ENCODE measurements at regions not wholly inside any gene's neighbourhood (a gene's known extent, or its start where the extent isn't known, plus 50 kb on each side); places are given as distances from the start of the nearest gene placed in this dataset.

GRCh38 chr21:34003428-34003827 is 70.0 kb upstream of the MRPS6 start:
- Histone ChIP-seq H3K27me3 (ENCODE audit: insufficient read depth, low read depth) (no peaks in the 10 kb centered on the region), H3K27ac (no peak overlapping the region), H3F3A (ENCODE audit: insufficient read depth, low read depth) (no peaks in the 10 kb centered on the region), H3K4me3 (no peak overlapping the region), H3K4me1 (replicated peaks; ENCODE audit: insufficient read depth) (no peaks in the 10 kb centered on the region), H3K9me2 (ENCODE audit: insufficient read depth) (no peaks in the 10 kb centered on the region), H3K9me3 (ENCODE audit: insufficient read depth, low read depth) (no peaks in the 10 kb centered on the region), H3K79me2 (ENCODE audit: low read depth) (no peaks in the 10 kb centered on the region), H4K20me1 (ENCODE audit: insufficient read depth) (no peaks in the 10 kb centered on the region), H2AFZ (no peak overlapping the region), H3K36me3 (ENCODE audit: low read depth) (no peaks in the 10 kb centered on the region), H3K4me2 (no peak overlapping the region)
- DNase-seq = no peak
- intact Hi-C loops (cut with micrococcal nuclease; ENCODE audit: unreplicated experiment) = no loop called here
- no TSS peak for BruUV-seq (replicated peaks)
- ChIA-PET CTCF (no interaction called here), POLR2A (ENCODE audit: unreplicated experiment) (no interaction called here)
- TF ChIP-seq EZH2 (IDR thresholded peaks at IDR 0.05; ENCODE audit: low read depth) (no peak), CTCF (conservative IDR thresholded peaks at IDR 0.05) (no peak)

- H3K4me3 ChIP-seq = no peak overlapping the region
- H3K4me2 ChIP-seq = no peak overlapping the region
- no peaks in the 10 kb centered on the region for H3K27me3 ChIP-seq (ENCODE audit: insufficient read depth, low read depth)
- H2AFZ ChIP-seq = no peak overlapping the region
- no peaks in the 10 kb centered on the region for H4K20me1 ChIP-seq (ENCODE audit: insufficient read depth)
- TF ChIP-seq EZH2 (IDR thresholded peaks at IDR 0.05; ENCODE audit: low read depth) (no peak), CTCF (conservative IDR thresholded peaks at IDR 0.05) (no peak)
- no peak for DNase-seq
- no peaks in the 10 kb centered on the region for H3K9me3 ChIP-seq (ENCODE audit: insufficient read depth, low read depth)
- POLR2A ChIA-PET (ENCODE audit: unreplicated experiment) = interaction anchor here (0.6 kb wide), 1 partner anchor 312 kb away, joined by 4 read pairs; no protein-coding TSS in a partner anchor
- intact Hi-C loops (cut with micrococcal nuclease; ENCODE audit: unreplicated experiment) = no loop called here
- no peaks in the 10 kb centered on the region for H3K79me2 ChIP-seq (ENCODE audit: low read depth)
- no peak overlapping the region for H3K27ac ChIP-seq
- H3K4me1 ChIP-seq (replicated peaks; ENCODE audit: insufficient read depth) = no peaks in the 10 kb centered on the region
- no peaks in the 10 kb centered on the region for H3F3A ChIP-seq (ENCODE audit: insufficient read depth, low read depth)
- H3K36me3 ChIP-seq (ENCODE audit: low read depth) = no peaks in the 10 kb centered on the region
- CTCF ChIA-PET = no interaction called here
- no peaks in the 10 kb centered on the region for H3K9me2 ChIP-seq (ENCODE audit: insufficient read depth)
- BruUV-seq (replicated peaks) = no TSS peak
Observed at GRCh38 chr21:34000375-34000774, 73.0 kb upstream of the MRPS6 start.

- DNase-seq = no peak
- TF ChIP-seq EZH2 (IDR thresholded peaks at IDR 0.05; ENCODE audit: low read depth) (no peak), CTCF (conservative IDR thresholded peaks at IDR 0.05) (no peak)
- Histone ChIP-seq H3F3A (ENCODE audit: insufficient read depth, low read depth) (no peaks in the 10 kb centered on the region), H3K36me3 (ENCODE audit: low read depth) (no peaks in the 10 kb centered on the region), H3K79me2 (ENCODE audit: low read depth) (no peaks in the 10 kb centered on the region), H2AFZ (no peak overlapping the region), H3K9me3 (ENCODE audit: insufficient read depth, low read depth) (no peaks in the 10 kb centered on the region), H3K4me2 (no peak overlapping the region), H3K9me2 (ENCODE audit: insufficient read depth) (no peaks in the 10 kb centered on the region), H3K27ac (no peak overlapping the region), H3K4me3 (no peak overlapping the region), H3K27me3 (ENCODE audit: insufficient read depth, low read depth) (no peaks in the 10 kb centered on the region), H3K4me1 (replicated peaks; ENCODE audit: insufficient read depth) (no peaks in the 10 kb centered on the region), H4K20me1 (ENCODE audit: insufficient read depth) (no peaks in the 10 kb centered on the region)
- ChIA-PET POLR2A (ENCODE audit: unreplicated experiment) (no interaction called here), CTCF (no interaction called here)
- intact Hi-C loops (cut with micrococcal nuclease; ENCODE audit: unreplicated experiment) = no loop called here
- no TSS peak for BruUV-seq (replicated peaks)
Observed at GRCh38 chr21:33998809-33999208, 74.6 kb upstream of the MRPS6 start.
